ENCODE measurements at regions not wholly inside any gene's neighbourhood (a gene's known extent, or its start where the extent isn't known, plus 50 kb on each side); places are given as distances from the start of the nearest gene placed in this dataset.

GRCh38 chr17:13385481-13385911, 216.2 kb downstream of the HS3ST3A1 start:
- TF ChIP-seq GABPA (IDR thresholded peaks at IDR 0.05; ENCODE audit: borderline replicate concordance, insufficient read depth, low read length) (no peak), POLR2AphosphoS5 (IDR thresholded peaks at IDR 0.05; ENCODE audit: low read depth, low read length) (no peak), CTCF (IDR thresholded peaks at IDR 0.05; ENCODE audit: control extremely low read depth in 1 of 3, insufficient read depth in 1 of 3, low read depth in 1 of 3, low read length in 3 of 3) (no peak), TAF1 (IDR thresholded peaks at IDR 0.05; ENCODE audit: low read depth, low read length) (no peak), CEBPB (IDR thresholded peaks at IDR 0.05; ENCODE audit: low read depth, low read length) (no peak), POLR2A (IDR thresholded peaks at IDR 0.05; ENCODE audit: control extremely low read depth in 1 of 2, low read depth in 2 of 2, low read length in 2 of 2) (no peak)
